ENCODE measurements at regions not wholly inside any gene's neighbourhood (a gene's known extent, or its start where the extent isn't known, plus 50 kb on each side); places are given as distances from the start of the nearest gene placed in this dataset.
"Not testable (repeated sequence)": the region's sequence is repeated elsewhere in the genome, so short reads cannot be mapped to it uniquely, and the experiment has no call there.

DNA sequence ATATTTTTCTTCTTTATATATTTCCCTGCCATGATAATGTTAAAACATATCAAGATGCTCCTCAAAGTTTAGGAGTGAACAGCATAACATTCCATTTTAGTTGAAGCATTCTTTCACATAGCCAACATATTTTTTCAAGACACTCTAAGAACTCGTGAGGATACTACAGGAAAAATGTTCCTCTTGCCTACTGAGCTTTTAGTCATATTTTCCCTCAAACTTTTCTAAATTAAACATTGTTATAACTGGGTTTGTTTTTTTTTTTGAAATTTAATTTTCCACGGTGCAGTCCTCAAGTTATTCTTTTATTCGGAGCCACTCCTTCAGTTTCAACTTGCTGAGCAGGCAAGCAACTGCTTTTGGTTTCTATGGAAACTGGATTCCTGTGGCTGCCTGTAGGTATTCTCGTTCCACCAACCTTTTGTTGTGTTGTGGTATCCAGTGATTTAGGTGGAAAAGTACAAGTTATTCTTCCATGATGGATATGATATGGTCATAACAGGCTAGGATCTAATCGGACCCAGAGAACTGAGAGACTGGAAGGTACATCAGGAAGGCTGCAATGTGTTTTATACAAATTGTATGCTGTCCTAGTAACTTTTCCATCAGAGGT is 248.0 kb downstream of the TRIML1 start:
- Mint-ChIP-seq H3K36me3 (peaks cover 19% of the 10 kb centered on the region), H3K4me3 (peak overlapping the region; percentile 63), H3K4me1 (peaks cover 11% of the 10 kb centered on the region), H3K27ac (peak overlapping the region; percentile 98), H3K9me3 (peaks cover 43% of the 10 kb centered on the region), H3K27me3 (ENCODE audit: low read depth) (no peaks in the 10 kb centered on the region)
- TF ChIP-seq, protein P1, sequence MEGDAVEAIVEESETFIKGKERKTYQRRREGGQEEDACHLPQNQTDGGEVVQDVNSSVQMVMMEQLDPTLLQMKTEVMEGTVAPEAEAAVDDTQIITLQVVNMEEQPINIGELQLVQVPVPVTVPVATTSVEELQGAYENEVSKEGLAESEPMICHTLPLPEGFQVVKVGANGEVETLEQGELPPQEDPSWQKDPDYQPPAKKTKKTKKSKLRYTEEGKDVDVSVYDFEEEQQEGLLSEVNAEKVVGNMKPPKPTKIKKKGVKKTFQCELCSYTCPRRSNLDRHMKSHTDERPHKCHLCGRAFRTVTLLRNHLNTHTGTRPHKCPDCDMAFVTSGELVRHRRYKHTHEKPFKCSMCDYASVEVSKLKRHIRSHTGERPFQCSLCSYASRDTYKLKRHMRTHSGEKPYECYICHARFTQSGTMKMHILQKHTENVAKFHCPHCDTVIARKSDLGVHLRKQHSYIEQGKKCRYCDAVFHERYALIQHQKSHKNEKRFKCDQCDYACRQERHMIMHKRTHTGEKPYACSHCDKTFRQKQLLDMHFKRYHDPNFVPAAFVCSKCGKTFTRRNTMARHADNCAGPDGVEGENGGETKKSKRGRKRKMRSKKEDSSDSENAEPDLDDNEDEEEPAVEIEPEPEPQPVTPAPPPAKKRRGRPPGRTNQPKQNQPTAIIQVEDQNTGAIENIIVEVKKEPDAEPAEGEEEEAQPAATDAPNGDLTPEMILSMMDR (IDR thresholded peaks at IDR 0.05; ENCODE audit: unreplicated experiment) = no peak
- DNase-seq (ENCODE audit: low spot score in 2 of 2, unreplicated experiment in 2 of 2) = no peak

DNA sequence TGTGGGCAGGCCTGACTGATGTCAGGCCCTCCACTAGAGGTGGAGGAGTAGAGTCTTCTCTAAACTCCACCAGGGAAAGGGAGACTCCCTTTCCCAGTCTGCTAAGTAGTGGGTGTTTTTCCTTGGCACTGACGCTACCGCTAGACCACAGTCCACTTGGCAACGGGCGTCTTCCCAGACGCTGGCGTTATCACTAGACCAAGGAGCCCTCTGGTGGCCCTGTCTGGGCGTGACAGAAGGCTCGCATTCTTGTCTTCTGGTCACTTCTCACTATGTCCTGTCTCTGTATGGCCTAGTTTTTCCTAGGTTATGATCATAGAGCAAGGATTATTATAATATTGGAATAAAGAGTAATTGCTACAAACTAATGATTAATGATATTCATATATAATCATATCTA is 252.1 kb downstream of the TRIML1 start:
- not testable (repeated sequence) for H3K27ac Mint-ChIP-seq; DNase-seq (ENCODE audit: low spot score in 2 of 2, unreplicated experiment in 2 of 2); H3K27me3 Mint-ChIP-seq (ENCODE audit: low read depth); H3K4me3 Mint-ChIP-seq
- Mint-ChIP-seq H3K36me3 (peaks cover 13% of the 10 kb centered on the region), H3K9me3 (peaks cover 31% of the 10 kb centered on the region), H3K4me1 (peaks cover 11% of the 10 kb centered on the region)

DNA sequence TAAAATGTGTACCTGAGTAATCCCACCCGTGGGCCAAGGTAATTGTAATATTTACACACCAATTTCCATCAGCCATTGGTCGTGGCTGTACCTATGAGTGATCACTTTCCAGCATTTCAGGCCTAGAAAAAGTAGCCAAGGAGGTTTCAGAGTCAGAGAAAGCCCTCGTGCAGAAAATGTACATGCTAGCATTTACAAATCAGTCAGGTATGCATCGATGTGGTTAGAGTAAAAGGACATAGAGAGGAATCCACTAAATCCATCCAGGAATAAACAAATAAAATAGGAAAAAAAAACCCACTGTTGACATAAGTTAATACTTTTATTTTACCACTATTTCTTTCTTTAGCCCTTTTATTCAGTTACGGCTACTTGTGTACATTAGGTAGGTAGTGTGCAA is 256.8 kb downstream of the TRIML1 start:
- Mint-ChIP-seq H3K36me3 (no peaks in the 10 kb centered on the region), H3K27ac (no peak overlapping the region), H3K9me3 (peaks cover 9% of the 10 kb centered on the region), H3K4me1 (peaks cover 5% of the 10 kb centered on the region), H3K27me3 (ENCODE audit: low read depth) (no peaks in the 10 kb centered on the region), H3K4me3 (no peak overlapping the region)
- DNase-seq (ENCODE audit: low spot score in 2 of 2, unreplicated experiment in 2 of 2) = no peak
- TF ChIP-seq, protein P1 (IDR thresholded peaks at IDR 0.05; ENCODE audit: unreplicated experiment) = no peak

DNA sequence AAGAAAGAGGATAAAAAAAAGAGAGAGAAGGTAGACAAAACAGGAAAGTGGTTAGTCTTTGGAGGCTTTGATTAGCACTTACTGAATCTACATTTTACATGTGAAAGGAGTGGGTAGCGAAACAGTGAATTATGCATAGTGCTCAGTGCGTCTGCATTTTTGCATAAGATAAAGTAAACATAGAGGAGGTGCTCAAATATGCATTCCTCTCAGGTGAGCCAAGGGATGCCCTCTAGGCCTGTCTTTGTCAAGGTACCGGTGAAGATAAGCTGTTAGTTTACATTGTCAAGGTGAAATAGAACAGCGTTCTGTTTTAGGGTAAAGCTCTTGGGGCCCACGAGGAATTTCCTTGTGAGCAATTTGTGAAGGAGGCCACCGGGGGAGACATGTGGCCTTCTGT is 260.6 kb downstream of the TRIML1 start:
- DNase-seq (ENCODE audit: low spot score in 2 of 2, unreplicated experiment in 2 of 2) = no peak
- Mint-ChIP-seq H3K9me3 (no peaks in the 10 kb centered on the region), H3K27ac (no peak overlapping the region), H3K4me1 (peaks cover 5% of the 10 kb centered on the region), H3K4me3 (no peak overlapping the region), H3K36me3 (peaks cover 2% of the 10 kb centered on the region), H3K27me3 (ENCODE audit: low read depth) (peaks cover 9% of the 10 kb centered on the region)
- TF ChIP-seq, protein P1 (IDR thresholded peaks at IDR 0.05; ENCODE audit: unreplicated experiment) = no peak

DNA sequence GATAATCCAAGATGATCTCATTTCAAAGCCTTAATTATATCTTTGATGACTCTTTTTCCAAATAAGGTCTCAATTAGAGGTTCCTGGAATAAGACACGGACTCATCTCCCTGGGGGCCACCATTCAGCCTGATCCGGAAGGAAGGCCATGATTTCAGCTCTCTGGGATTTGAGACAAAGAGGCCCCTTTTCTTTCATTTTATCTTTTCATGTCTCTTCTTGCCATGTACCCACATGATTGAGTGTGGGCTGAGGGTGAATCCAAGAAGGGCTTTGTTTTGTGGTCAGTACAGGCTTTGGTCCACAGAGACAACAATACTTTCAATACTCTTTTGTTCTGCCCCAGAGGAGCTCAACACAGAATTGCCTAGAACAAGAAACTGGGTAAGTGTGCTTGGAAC is 261.2 kb downstream of the TRIML1 start:
- no peak overlapping the region for H3K4me3 Mint-ChIP-seq
- peaks cover 5% of the 10 kb centered on the region for H3K4me1 Mint-ChIP-seq
- TF ChIP-seq, protein P1 (IDR thresholded peaks at IDR 0.05; ENCODE audit: unreplicated experiment) = no peak
- DNase-seq (ENCODE audit: low spot score in 2 of 2, unreplicated experiment in 2 of 2) = no peak
- H3K9me3 Mint-ChIP-seq = no peaks in the 10 kb centered on the region
- no peak overlapping the region for H3K27ac Mint-ChIP-seq
- H3K27me3 Mint-ChIP-seq (ENCODE audit: low read depth) = peaks cover 10% of the 10 kb centered on the region
- peaks cover 2% of the 10 kb centered on the region for H3K36me3 Mint-ChIP-seq

DNA sequence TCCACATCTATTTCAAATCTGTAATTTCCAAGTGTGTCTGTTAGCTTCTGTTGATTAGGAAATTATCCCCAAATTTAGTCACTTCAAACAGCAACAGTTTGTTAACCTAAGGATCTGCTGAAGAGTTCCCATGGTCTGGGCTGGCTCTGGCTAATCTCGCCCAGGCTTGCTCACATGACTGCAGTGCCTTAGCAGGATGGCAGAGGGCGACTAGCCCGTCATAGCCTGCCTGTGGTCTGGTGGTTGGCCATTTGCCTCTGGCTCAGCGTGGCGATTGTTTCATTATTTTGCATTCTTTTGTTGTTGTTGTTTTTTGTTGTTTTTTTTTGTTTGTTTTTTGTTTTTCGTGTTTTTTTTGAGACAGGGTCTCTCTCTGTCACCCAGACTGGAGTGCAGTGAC is 264.0 kb downstream of the TRIML1 start:
- no peak overlapping the region for H3K27ac Mint-ChIP-seq
- peaks cover 2% of the 10 kb centered on the region for H3K36me3 Mint-ChIP-seq
- peaks cover 14% of the 10 kb centered on the region for H3K27me3 Mint-ChIP-seq (ENCODE audit: low read depth)
- H3K4me3 Mint-ChIP-seq = no peak overlapping the region
- TF ChIP-seq, protein P1 (IDR thresholded peaks at IDR 0.05; ENCODE audit: unreplicated experiment) = no peak
- peaks cover 8% of the 10 kb centered on the region for H3K4me1 Mint-ChIP-seq
- DNase-seq (ENCODE audit: low spot score in 2 of 2, unreplicated experiment in 2 of 2) = no peak
- no peaks in the 10 kb centered on the region for H3K9me3 Mint-ChIP-seq

DNA sequence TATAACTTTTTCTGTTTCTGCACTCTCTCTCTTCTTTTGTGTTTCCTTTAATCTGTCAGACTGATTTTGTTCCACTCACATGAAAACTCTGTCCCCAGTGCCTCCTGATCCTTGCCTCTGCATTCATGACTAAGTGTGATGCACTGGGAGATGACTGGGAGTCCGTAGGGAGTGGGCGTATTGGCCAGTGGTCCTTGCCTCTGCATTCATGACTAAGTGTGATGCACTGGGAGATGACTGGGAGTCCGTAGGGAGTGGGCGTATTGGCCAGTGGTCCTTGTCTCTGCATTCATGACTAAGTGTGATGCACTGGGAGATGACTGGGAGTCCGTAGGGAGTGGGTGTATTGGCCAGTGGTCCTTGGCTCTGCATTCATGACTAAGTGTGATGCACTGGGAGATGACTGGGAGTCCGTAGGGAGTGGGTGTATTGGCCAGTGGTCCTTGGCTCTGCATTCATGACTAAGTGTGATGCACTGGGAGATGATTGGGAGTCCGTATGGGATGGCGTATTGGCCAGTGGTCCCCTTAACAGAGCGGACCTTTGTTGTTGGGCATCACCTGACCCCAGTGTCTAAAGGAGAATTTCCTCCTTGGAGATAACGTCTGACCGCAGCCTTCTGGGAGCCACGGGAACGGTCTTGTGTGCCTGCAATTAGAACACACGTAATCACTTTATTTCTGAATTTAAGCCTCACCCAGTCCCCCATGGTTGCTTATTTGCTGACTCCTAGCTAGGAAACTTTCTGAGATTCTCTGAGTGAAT is 266.0 kb downstream of the TRIML1 start:
- not testable (repeated sequence) for DNase-seq (ENCODE audit: low spot score in 2 of 2, unreplicated experiment in 2 of 2); H3K27ac Mint-ChIP-seq; H3K4me3 Mint-ChIP-seq; H3K36me3 Mint-ChIP-seq; H3K9me3 Mint-ChIP-seq; H3K4me1 Mint-ChIP-seq
- peaks cover 19% of the 10 kb centered on the region for H3K27me3 Mint-ChIP-seq (ENCODE audit: low read depth)
